ENCODE measurements at regions not wholly inside any gene's neighbourhood (a gene's known extent, or its start where the extent isn't known, plus 50 kb on each side); places are given as distances from the start of the nearest gene placed in this dataset.

DNA sequence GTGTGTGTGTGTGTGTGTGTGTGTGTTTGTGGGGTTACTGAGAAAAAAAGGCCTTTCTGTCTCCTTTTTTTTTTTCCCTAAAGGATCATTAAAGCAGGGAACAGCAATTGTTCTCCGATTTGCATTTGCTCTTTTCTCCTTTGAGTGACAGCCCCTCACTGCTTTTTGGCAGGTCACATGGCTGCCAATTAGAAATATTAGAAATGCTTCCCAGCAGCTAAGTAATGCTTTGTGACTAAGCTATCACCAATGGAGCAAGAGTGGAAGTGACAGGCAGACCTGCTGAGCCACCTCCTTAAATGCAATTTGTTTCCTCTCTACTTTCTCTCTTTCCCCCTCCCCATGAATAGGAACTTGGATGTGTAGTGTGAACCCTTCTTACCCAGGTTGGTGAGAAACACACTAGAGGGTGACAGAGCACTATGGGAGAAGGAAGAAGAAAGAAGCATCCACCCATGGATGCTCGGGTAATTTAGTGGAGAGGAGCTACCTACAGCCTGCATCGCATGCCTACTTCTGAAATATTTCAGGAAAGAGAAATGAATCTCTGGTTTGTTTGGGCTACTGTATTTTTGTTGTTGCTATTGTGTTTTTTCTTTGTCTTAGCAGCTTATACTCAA is 165.2 kb upstream of the PDZRN3 start:
- TF ChIP-seq, protein P1, sequence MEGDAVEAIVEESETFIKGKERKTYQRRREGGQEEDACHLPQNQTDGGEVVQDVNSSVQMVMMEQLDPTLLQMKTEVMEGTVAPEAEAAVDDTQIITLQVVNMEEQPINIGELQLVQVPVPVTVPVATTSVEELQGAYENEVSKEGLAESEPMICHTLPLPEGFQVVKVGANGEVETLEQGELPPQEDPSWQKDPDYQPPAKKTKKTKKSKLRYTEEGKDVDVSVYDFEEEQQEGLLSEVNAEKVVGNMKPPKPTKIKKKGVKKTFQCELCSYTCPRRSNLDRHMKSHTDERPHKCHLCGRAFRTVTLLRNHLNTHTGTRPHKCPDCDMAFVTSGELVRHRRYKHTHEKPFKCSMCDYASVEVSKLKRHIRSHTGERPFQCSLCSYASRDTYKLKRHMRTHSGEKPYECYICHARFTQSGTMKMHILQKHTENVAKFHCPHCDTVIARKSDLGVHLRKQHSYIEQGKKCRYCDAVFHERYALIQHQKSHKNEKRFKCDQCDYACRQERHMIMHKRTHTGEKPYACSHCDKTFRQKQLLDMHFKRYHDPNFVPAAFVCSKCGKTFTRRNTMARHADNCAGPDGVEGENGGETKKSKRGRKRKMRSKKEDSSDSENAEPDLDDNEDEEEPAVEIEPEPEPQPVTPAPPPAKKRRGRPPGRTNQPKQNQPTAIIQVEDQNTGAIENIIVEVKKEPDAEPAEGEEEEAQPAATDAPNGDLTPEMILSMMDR (conservative IDR thresholded peaks at IDR 0.05 in 1 of 2, IDR thresholded peaks at IDR 0.05 in 1 of 2; ENCODE audit: extremely low read depth in 1 of 2, insufficient read depth in 1 of 2, low read depth in 1 of 2, low read length in 2 of 2), result peak in 1 of 2 donors; percentile 22
- no peak for TF ChIP-seq EZH2 (IDR thresholded peaks at IDR 0.05; ENCODE audit: borderline replicate concordance, low read length)
